Brain microvascular endothelial cell (primary cell): ENCODE measurements at regions not wholly inside any gene's neighbourhood (a gene's known extent, or its start where the extent isn't known, plus 50 kb on each side); places are given as distances from the start of the nearest gene placed in this dataset.

Source experiments
- DNase-seq: peaks from one replicate; pipeline ENCODE4 v3.0.0-alpha.2; 2020
- H3K27ac ChIP-seq: fragments of 250-450 bp; sonication (Bioruptor Pico); 2 replicates; pipeline ENCODE4 v1.5.1; 2020; ENCODE audit warnings: mild to moderate bottlenecking, moderate library complexity
- H3K27me3 ChIP-seq: fragments of 250-450 bp; sonication (Bioruptor Pico); replicated peaks from 2 replicates; pipeline ENCODE4 v1.5.1; 2020; ENCODE audit warnings: mild to moderate bottlenecking
- H3K36me3 ChIP-seq: fragments of 250-450 bp; sonication (Bioruptor Pico); replicated peaks from 2 replicates; pipeline ENCODE4 v1.5.1; 2020; ENCODE audit warnings: mild to moderate bottlenecking
- H3K4me3 ChIP-seq: 2 replicates; pipeline ENCODE4 v1.5.1; 2011; ENCODE audit warnings: low read depth, mild to moderate bottlenecking, control low read depth, low read length, moderate library complexity
- in situ Hi-C: cut with HindIII; loops from 2 replicates; pipeline ENCODE4 v1.10.0; 2017; ENCODE audit warnings: low sequenced_read_pairs, low pct_ligation_motif_present
- TF ChIP-seq, protein P1 (sequence below): IDR thresholded peaks from 2 replicates; pipeline ENCODE4 v1.5.1; 2011; ENCODE audit warnings: low read depth, mild to moderate bottlenecking, moderate library complexity, low read length, control low read depth, inconsistent platforms; ENCODE audit errors: missing control alignments

DNA sequence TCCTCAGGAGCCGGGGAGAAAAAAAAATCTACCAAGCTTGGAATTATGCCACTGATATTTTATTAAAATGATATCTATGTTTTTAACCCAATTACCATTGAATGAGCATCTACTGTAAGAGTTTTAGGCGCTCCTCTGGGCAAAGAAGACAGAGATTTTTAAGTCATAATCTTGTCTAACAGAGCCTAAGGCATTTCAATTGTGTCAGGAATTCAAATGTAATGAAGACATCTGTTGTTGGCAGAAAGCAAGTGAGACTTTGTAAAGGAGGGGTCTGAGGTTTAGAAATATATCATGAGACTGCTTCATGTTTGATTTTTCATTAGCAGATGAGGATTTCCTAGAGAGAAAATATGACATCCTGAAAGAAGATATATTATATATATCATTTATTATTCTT lies 1158.1 kb downstream of the FSTL5 start:
- no peaks in the 10 kb centered on the region for H3K27me3 ChIP-seq
- no peak for DNase-seq
- TF ChIP-seq, protein P1, sequence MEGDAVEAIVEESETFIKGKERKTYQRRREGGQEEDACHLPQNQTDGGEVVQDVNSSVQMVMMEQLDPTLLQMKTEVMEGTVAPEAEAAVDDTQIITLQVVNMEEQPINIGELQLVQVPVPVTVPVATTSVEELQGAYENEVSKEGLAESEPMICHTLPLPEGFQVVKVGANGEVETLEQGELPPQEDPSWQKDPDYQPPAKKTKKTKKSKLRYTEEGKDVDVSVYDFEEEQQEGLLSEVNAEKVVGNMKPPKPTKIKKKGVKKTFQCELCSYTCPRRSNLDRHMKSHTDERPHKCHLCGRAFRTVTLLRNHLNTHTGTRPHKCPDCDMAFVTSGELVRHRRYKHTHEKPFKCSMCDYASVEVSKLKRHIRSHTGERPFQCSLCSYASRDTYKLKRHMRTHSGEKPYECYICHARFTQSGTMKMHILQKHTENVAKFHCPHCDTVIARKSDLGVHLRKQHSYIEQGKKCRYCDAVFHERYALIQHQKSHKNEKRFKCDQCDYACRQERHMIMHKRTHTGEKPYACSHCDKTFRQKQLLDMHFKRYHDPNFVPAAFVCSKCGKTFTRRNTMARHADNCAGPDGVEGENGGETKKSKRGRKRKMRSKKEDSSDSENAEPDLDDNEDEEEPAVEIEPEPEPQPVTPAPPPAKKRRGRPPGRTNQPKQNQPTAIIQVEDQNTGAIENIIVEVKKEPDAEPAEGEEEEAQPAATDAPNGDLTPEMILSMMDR: no peak
- H3K27ac ChIP-seq: no peak overlapping the region
- in situ Hi-C loops: no loop called here
- H3K36me3 ChIP-seq: no peaks in the 10 kb centered on the region
- H3K4me3 ChIP-seq: no peak overlapping the region

DNA sequence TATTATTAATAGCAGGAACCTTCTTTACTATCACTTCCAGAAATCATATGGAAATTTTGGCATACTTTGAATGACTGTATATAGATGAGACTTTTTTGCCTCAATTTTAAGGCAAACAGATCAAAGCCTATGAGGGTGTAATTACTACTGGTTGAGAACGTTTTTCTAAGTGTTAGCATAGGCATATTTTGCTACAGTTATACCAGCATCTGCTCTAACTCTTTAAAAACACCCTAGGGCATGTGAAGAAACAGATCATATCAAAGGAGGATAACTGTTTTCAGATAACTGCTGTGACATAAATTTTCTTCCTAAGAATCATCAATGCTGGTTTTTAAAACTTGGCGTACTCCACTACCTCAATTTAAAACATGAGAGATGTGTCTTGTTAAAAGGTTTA lies 1155.3 kb downstream of the FSTL5 start:
- TF ChIP-seq, protein P1: no peak
- Histone ChIP-seq H3K27me3 (no peaks in the 10 kb centered on the region), H3K36me3 (no peaks in the 10 kb centered on the region), H3K27ac (no peak overlapping the region), H3K4me3 (no peak overlapping the region)
- no peak for DNase-seq
- in situ Hi-C loops: no loop called here

DNA sequence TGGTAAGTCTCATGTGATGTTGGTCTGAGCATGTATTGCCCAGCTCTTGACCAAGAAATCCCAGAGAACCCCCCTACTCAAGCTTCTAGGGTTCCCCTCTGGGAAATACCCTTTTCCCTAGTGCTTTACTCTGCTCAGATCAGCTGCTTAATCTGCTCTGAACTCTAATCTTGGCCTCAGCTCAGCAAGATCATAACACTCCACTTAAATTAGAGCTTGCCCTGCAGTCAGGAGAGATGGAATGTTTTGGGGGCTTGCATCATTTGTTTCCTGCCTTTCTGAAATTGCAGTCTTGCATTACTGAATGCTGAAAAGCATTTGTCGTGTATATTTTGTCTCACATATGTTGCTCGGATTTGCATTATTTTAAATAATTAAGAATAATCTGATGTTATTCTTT lies 1153.6 kb downstream of the FSTL5 start:
- Histone ChIP-seq H3K4me3 (no peak overlapping the region), H3K36me3 (no peaks in the 10 kb centered on the region), H3K27ac (no peak overlapping the region), H3K27me3 (no peaks in the 10 kb centered on the region)
- TF ChIP-seq, protein P1: no peak
- no peak for DNase-seq
- in situ Hi-C loops: no loop called here
